Astrocyte of the cerebellum (primary cell): ENCODE measurements at regions not wholly inside any gene's neighbourhood (a gene's known extent, or its start where the extent isn't known, plus 50 kb on each side); places are given as distances from the start of the nearest gene placed in this dataset.

Experiments
- DNase-seq: peaks from one replicate; pipeline ENCODE4 v3.0.0-alpha.2; 2011; ENCODE audit warnings: low read depth
- H3K4me3 ChIP-seq: 2 replicates; pipeline ENCODE4 v1.5.1; 2011; ENCODE audit warnings: mild to moderate bottlenecking, low read depth, low read length, moderate library complexity
- CTCF ChIP-seq: IDR thresholded peaks from 2 replicates; pipeline ENCODE4 v1.5.1; 2012; ENCODE audit warnings: low read length, low read depth, moderate library complexity, mild to moderate bottlenecking; ENCODE audit errors: missing control alignments
- in situ Hi-C: cut with HindIII; loops from 2 replicates; pipeline ENCODE4 v1.10.0; 2017; ENCODE audit warnings: low sequenced_read_pairs

- in situ Hi-C loops, result no loop called here
- no peak for TF ChIP-seq CTCF
- H3K4me3 ChIP-seq, result no peak overlapping the region
- DNase-seq, result no peak
Measured at GRCh38 chr1:23632479-23633160, 59.0 kb upstream of the RPL11 start.

- in situ Hi-C loops, result no loop called here
- no peak overlapping the region for H3K4me3 ChIP-seq
- DNase-seq, result no peak
- no peak for TF ChIP-seq CTCF
Measured at GRCh38 chr1:23629708-23630290, 61.8 kb upstream of the RPL11 start.

GRCh38 chr1:23628951-23629387, 62.6 kb upstream of the RPL11 start:
- in situ Hi-C loops, result no loop called here
- DNase-seq, result no peak
- H3K4me3 ChIP-seq, result no peak overlapping the region
- TF ChIP-seq CTCF, result no peak

GRCh38 chr1:23627069-23627735, 64.4 kb upstream of the RPL11 start:
- DNase-seq, result no peak
- no peak overlapping the region for H3K4me3 ChIP-seq
- no peak for TF ChIP-seq CTCF
- in situ Hi-C loops, result no loop called here

GRCh38 chr1:23625929-23626535, 65.6 kb upstream of the RPL11 start:
- TF ChIP-seq CTCF, result no peak
- in situ Hi-C loops, result no loop called here
- DNase-seq, result no peak
- no peak overlapping the region for H3K4me3 ChIP-seq

GRCh38 chr1:23625459-23625858, 66.1 kb upstream of the RPL11 start:
- no peak for TF ChIP-seq CTCF
- no peak for DNase-seq
- no peak overlapping the region for H3K4me3 ChIP-seq
- in situ Hi-C loops, result no loop called here
